Vagina (tissue), 2 donors: ENCODE measurements at regions not wholly inside any gene's neighbourhood (a gene's known extent, or its start where the extent isn't known, plus 50 kb on each side); places are given as distances from the start of the nearest gene placed in this dataset.
"Not testable (repeated sequence)": the region's sequence is repeated elsewhere in the genome, so short reads cannot be mapped to it uniquely, and the experiment has no call there.

Source experiments
- DNase-seq, 2 donors: peaks; one replicate each; pipeline ENCODE4 v3.0.0-alpha.2; 2017; ENCODE audit errors: extremely low spot score in 2 of 2
- H3K27ac ChIP-seq: fragments of 200-600 bp; sonication (generic); one replicate; pipeline ENCODE4 v1.5.1; 2019
- H3K27me3 ChIP-seq: fragments of 200-600 bp; sonication (generic); one replicate; pipeline ENCODE4 v1.5.1; 2019
- H3K36me3 ChIP-seq, 2 donors: fragments of 200-600 bp; sonication (generic); one replicate each; pipeline ENCODE4 v1.5.1; 2017 to 2019
- H3K4me1 ChIP-seq: fragments of 200-600 bp; sonication (generic); one replicate; pipeline ENCODE4 v1.5.1; 2019
- H3K4me3 ChIP-seq, 2 donors: fragments of 200-600 bp; sonication (generic); 1 replicate in 1 of 2; 2 replicates in 1 of 2; pipeline ENCODE4 v1.5.1; 2016 to 2019
- H3K9me3 ChIP-seq: fragments of 200-600 bp; sonication (generic); one replicate; pipeline ENCODE4 v1.5.1; 2019
- POLR2A ChIP-seq, 2 donors: fragments of 450-650 bp; IDR thresholded peaks; one replicate each; pipeline ENCODE4 v1.6.1; 2017; ENCODE audit warnings: antibody characterized with exemption in 2 of 2, mild to moderate bottlenecking in 2 of 2, moderate library complexity in 2 of 2
- POLR2AphosphoS5 ChIP-seq, 2 donors: sonication (generic); formaldehyde crosslinking; IDR thresholded peaks; one replicate each; pipeline ENCODE4 v1.9.0; 2017; ENCODE audit warnings: antibody characterized with exemption in 2 of 2, mild to moderate bottlenecking in 2 of 2, low read depth in 1 of 2; ENCODE audit not compliant: insufficient read depth in 1 of 2
- intact Hi-C: fragments of 100-400 bp; cut with DNase I; formaldehyde crosslinking; loops from one replicate; pipeline ENCODE4 v1.15.1; 2023
- TF ChIP-seq, protein P1 (sequence below), 3 experiments: fragments of 450-650 bp in 2 of 3; fragments of 200-600 bp in 1 of 3; sonication (generic) in 1 of 3; IDR thresholded peaks; one replicate each; pipeline ENCODE4 v1.5.1; 2017 to 2019; ENCODE audit warnings: antibody characterized with exemption in 3 of 3, mild to moderate bottlenecking in 2 of 3, moderate library complexity in 2 of 3

DNA sequence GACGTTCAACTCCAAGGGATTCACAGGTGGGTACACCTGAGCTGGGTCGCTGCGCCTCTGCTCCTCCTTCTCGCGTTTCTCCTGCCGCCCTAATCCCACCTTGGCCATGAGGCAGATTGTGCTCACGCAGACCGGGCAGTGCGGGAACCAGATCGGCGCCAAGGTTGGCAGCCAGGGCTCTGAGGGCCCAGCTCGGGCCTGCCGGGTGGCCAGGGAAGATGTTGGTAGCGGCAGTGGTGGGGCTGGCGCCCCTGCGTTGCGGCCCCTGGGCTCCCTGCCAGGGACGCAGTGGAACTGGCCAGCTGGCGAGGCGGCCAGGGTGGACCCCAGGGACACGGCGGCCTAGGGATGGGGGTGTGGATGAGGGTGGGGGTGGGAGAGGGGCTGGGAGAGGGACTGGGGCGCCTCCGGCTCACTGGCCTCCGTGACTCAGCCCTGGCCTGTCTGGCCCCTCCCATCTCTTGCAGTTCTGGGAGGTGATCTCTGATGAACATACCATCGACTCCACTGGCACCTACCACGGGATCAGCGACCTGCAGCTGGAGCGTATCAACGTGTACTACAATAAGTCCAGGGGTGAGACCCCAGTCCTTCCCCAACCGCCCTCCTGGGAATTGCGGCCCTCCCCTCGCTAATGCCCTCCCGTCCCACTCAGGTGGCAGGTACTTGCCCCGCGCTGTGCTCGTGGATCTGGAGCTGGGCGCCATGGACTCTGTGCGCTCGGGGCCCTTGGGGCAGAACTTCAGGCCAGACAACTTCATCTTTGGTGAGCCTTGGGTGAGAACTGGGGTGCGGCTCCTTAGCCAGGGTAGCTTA is 114.9 kb upstream of the ALG10B start:
- Histone ChIP-seq H3K9me3 (no peaks in the 10 kb centered on the region), H3K36me3 (no peaks in the 10 kb centered on the region), H3K27ac (no peak overlapping the region), H3K4me3 (no peak overlapping the region), H3K27me3 (no peaks in the 10 kb centered on the region), H3K4me1 (no peaks in the 10 kb centered on the region)
- no peak for DNase-seq
- TF ChIP-seq POLR2A (IDR thresholded peaks at IDR 0.05) (no peak), POLR2AphosphoS5 (IDR thresholded peaks at IDR 0.05; ENCODE audit: insufficient read depth in 1 of 2, low read depth in 1 of 2) (no peak)
- TF ChIP-seq, protein P1, sequence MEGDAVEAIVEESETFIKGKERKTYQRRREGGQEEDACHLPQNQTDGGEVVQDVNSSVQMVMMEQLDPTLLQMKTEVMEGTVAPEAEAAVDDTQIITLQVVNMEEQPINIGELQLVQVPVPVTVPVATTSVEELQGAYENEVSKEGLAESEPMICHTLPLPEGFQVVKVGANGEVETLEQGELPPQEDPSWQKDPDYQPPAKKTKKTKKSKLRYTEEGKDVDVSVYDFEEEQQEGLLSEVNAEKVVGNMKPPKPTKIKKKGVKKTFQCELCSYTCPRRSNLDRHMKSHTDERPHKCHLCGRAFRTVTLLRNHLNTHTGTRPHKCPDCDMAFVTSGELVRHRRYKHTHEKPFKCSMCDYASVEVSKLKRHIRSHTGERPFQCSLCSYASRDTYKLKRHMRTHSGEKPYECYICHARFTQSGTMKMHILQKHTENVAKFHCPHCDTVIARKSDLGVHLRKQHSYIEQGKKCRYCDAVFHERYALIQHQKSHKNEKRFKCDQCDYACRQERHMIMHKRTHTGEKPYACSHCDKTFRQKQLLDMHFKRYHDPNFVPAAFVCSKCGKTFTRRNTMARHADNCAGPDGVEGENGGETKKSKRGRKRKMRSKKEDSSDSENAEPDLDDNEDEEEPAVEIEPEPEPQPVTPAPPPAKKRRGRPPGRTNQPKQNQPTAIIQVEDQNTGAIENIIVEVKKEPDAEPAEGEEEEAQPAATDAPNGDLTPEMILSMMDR (IDR thresholded peaks at IDR 0.05) = no peak
- intact Hi-C loops = no loop called here

DNA sequence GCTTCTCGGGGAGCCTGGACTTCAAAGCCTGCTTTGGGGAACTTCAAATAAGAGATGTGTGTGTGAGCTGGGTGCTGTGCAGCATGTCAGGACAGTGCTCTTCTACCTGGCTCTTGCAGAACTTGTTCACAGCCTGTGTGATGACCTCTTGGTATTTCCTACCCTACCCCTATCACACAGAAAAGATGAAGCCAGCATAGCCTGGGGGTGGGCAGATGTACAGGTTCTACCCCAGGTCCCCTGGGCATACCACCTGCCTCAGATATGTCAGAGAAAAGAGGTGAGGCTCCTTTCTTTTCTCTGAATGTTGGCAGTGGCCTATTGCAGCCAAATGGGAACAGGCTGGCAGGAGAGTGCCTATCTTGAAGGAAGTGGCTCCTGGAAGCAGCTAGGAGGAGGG is 111.7 kb upstream of the ALG10B start:
- DNase-seq = no peak
- no peak overlapping the region for H3K4me3 ChIP-seq
- intact Hi-C loops = no loop called here
- no peaks in the 10 kb centered on the region for H3K27me3 ChIP-seq
- no peaks in the 10 kb centered on the region for H3K9me3 ChIP-seq
- TF ChIP-seq POLR2A (IDR thresholded peaks at IDR 0.05) (no peak), POLR2AphosphoS5 (IDR thresholded peaks at IDR 0.05; ENCODE audit: insufficient read depth in 1 of 2, low read depth in 1 of 2) (no peak)
- TF ChIP-seq, protein P1 (IDR thresholded peaks at IDR 0.05) = no peak
- no peaks in the 10 kb centered on the region for H3K36me3 ChIP-seq
- H3K27ac ChIP-seq = no peak overlapping the region
- no peaks in the 10 kb centered on the region for H3K4me1 ChIP-seq

DNA sequence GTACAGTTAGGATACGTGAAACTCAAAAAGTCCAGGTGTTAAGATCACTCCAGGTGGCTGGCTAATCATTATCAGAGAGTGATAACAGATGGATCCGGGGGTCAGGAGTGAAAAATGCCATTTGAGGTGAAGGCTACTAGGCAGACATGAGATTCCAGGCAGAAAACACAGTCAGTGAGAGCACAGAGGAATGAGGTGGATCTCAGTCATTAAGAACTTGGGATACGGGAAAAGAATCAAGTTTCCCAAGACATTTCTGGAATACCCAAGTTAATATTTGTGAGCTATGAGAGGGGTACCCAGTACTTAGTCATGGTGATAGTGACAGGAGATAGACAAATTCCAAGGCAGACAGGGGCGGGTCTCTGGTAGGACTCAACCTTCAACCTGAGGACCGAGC is 94.6 kb upstream of the ALG10B start:
- no peaks in the 10 kb centered on the region for H3K36me3 ChIP-seq
- no peak overlapping the region for H3K4me3 ChIP-seq
- intact Hi-C loops = no loop called here
- H3K4me1 ChIP-seq = no peaks in the 10 kb centered on the region
- TF ChIP-seq POLR2A (IDR thresholded peaks at IDR 0.05) (no peak), POLR2AphosphoS5 (IDR thresholded peaks at IDR 0.05; ENCODE audit: insufficient read depth in 1 of 2, low read depth in 1 of 2) (no peak)
- TF ChIP-seq, protein P1 (IDR thresholded peaks at IDR 0.05) = no peak
- no peaks in the 10 kb centered on the region for H3K27me3 ChIP-seq
- no peaks in the 10 kb centered on the region for H3K9me3 ChIP-seq
- no peak overlapping the region for H3K27ac ChIP-seq
- no peak for DNase-seq

DNA sequence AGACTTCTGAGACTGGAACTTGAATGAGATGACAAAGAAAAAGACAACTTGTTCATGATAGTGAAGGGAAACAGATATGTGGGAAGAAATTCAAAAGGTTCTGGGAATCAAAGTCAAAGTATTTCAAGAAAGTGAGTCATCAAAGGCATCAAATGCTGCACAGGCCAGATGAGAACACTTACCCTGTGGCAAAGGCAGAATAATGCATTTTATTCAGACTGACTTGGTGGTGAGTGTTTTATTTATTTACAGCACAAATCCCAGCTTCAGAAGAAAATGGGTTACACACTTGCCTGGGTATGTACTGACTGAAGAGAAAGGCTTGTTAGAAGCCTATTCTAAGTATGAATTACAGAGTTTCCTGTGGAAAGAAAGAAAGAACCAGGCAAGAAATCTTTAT is 78.2 kb upstream of the ALG10B start:
- H3K27ac ChIP-seq, H3K4me3 ChIP-seq, H3K9me3 ChIP-seq, DNase-seq, intact Hi-C loops, H3K36me3 ChIP-seq, H3K4me1 ChIP-seq, H3K27me3 ChIP-seq: not testable (repeated sequence)

DNA sequence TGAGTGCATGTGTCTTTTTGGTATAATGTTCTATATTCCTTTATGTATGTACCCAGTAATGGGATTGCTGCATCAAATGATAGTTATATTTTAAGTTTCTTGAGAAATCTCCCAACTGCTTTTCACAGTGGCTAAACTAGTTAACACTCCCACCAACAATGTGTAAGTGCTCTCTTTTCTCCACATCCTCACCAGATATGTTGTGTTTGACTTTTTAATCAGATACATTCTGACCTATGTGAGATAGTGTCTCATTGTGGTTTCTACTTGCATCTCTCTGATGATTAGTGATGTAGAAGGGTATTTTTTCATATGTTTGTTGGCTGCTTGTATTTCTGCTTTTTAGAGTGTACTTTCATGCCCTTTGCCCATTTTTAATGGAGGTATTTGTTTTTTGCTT is 62.8 kb upstream of the ALG10B start:
- TF ChIP-seq POLR2A (IDR thresholded peaks at IDR 0.05) (no peak), POLR2AphosphoS5 (IDR thresholded peaks at IDR 0.05; ENCODE audit: insufficient read depth in 1 of 2, low read depth in 1 of 2) (no peak)
- TF ChIP-seq, protein P1 (IDR thresholded peaks at IDR 0.05) = no peak
- Histone ChIP-seq H3K27ac (no peak overlapping the region), H3K27me3 (no peaks in the 10 kb centered on the region), H3K4me3 (no peak overlapping the region), H3K36me3 (no peaks in the 10 kb centered on the region), H3K4me1 (no peaks in the 10 kb centered on the region), H3K9me3 (no peaks in the 10 kb centered on the region)
- DNase-seq = no peak
- intact Hi-C loops = no loop called here
